Neural progenitor cell (in vitro differentiated cells): ENCODE measurements at regions not wholly inside any gene's neighbourhood (a gene's known extent, or its start where the extent isn't known, plus 50 kb on each side); places are given as distances from the start of the nearest gene placed in this dataset.

Experiments used
- EZH2 ChIP-seq: fragments of 200-600 bp; sonication (generic); IDR thresholded peaks from 2 replicates; pipeline ENCODE4 v1.6.1; 2017; ENCODE audit warnings: antibody characterized with exemption, mild to moderate bottlenecking, moderate library complexity
- EZH2phosphoT487 ChIP-seq: fragments of 200-600 bp; sonication (generic); IDR thresholded peaks from 2 replicates; pipeline ENCODE4 v1.6.1; 2017; ENCODE audit warnings: antibody characterized with exemption
- TF ChIP-seq, protein P1 (sequence below): fragments of 200-600 bp; sonication (generic); IDR thresholded peaks from 2 replicates; pipeline ENCODE4 v1.5.1; 2017; ENCODE audit warnings: antibody characterized with exemption, mild to moderate bottlenecking

DNA sequence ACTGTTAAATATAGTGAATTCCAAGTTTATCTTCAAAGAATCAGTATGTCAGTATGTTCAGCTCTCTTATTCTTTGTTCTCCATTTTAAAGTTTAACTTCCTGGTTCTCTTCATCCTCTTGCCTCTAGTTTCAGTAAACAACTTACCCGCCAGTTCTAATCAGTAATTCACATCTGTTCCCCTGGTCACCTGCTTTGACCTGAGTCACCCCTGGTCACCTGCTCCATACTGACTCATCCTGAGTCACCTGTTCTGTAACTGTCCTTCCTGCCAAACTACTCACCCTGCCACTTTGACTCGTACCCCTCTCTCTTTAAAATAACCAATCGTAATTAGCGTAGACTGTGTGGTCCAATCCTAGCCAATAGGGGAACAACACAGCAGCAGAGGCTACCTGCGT is 992.7 kb upstream of the HS3ST1 start:
- TF ChIP-seq, protein P1, sequence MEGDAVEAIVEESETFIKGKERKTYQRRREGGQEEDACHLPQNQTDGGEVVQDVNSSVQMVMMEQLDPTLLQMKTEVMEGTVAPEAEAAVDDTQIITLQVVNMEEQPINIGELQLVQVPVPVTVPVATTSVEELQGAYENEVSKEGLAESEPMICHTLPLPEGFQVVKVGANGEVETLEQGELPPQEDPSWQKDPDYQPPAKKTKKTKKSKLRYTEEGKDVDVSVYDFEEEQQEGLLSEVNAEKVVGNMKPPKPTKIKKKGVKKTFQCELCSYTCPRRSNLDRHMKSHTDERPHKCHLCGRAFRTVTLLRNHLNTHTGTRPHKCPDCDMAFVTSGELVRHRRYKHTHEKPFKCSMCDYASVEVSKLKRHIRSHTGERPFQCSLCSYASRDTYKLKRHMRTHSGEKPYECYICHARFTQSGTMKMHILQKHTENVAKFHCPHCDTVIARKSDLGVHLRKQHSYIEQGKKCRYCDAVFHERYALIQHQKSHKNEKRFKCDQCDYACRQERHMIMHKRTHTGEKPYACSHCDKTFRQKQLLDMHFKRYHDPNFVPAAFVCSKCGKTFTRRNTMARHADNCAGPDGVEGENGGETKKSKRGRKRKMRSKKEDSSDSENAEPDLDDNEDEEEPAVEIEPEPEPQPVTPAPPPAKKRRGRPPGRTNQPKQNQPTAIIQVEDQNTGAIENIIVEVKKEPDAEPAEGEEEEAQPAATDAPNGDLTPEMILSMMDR: no peak
- TF ChIP-seq EZH2 (no peak), EZH2phosphoT487 (no peak)
